LNCAP (cell line): ENCODE measurements at regions not wholly inside any gene's neighbourhood (a gene's known extent, or its start where the extent isn't known, plus 50 kb on each side); places are given as distances from the start of the nearest gene placed in this dataset.

Experiments used
- CTCF ChIP-seq: fragments of 450-650 bp; IDR thresholded peaks from 2 replicates; pipeline ENCODE4 v1.5.1; 2017; ENCODE audit warnings: mild to moderate bottlenecking

GRCh38 chr4:124480061-124480460 is 232.5 kb downstream of the ANKRD50 start:
- no peak for TF ChIP-seq CTCF

GRCh38 chr4:124481123-124481522 is 231.4 kb downstream of the ANKRD50 start:
- no peak for TF ChIP-seq CTCF

- TF ChIP-seq CTCF: no peak
Observed at GRCh38 chr4:124483048-124483906, 229.3 kb downstream of the ANKRD50 start.

- no peak for TF ChIP-seq CTCF
Observed at GRCh38 chr4:124484008-124484407, 228.5 kb downstream of the ANKRD50 start.

GRCh38 chr4:124484940-124485339 is 227.6 kb downstream of the ANKRD50 start:
- TF ChIP-seq CTCF: no peak

GRCh38 chr4:124486423-124486822 is 226.1 kb downstream of the ANKRD50 start:
- TF ChIP-seq CTCF: peak; percentile 19; the same call in 1 of the 2 replicates

- TF ChIP-seq CTCF: no peak
Observed at GRCh38 chr4:124487651-124488050, 224.9 kb downstream of the ANKRD50 start.
